Transverse colon (tissue), 4 donors: ENCODE measurements at regions not wholly inside any gene's neighbourhood (a gene's known extent, or its start where the extent isn't known, plus 50 kb on each side); places are given as distances from the start of the nearest gene placed in this dataset.
"Not testable (repeated sequence)": the region's sequence is repeated elsewhere in the genome, so short reads cannot be mapped to it uniquely, and the experiment has no call there.

ENCODE experiments used
- DNase-seq: peaks from one replicate; pipeline ENCODE4 v3.0.0-alpha.2; 2019
- H3K27ac ChIP-seq, 4 donors: fragments of 200-600 bp; sonication (generic); 2 replicates each; pipeline ENCODE4 v1.5.1; 2016 to 2018; ENCODE audit warnings: inconsistent platforms in 4 of 4
- H3K27me3 ChIP-seq: fragments of 200-600 bp; sonication (generic); 2 replicates; pipeline ENCODE4 v1.5.1; 2017; ENCODE audit warnings: inconsistent platforms
- H3K36me3 ChIP-seq, 4 donors: fragments of 200-600 bp; sonication (generic); 2 replicates each; pipeline ENCODE4 v1.5.1; 2017 to 2019; ENCODE audit warnings: inconsistent platforms in 4 of 4
- H3K4me1 ChIP-seq, 4 donors: fragments of 200-600 bp; sonication (generic); 2 replicates each; pipeline ENCODE4 v1.5.1; 2017 to 2020; ENCODE audit warnings: inconsistent platforms in 4 of 4
- H3K4me3 ChIP-seq, 4 donors: fragments of 200-600 bp; sonication (generic); 1 replicate in 1 of 4; 2 replicates in 3 of 4; pipeline versions ENCODE4 v1.5.1 to v1.6.1; 2017 to 2019; ENCODE audit warnings: inconsistent platforms in 4 of 4
- H3K9me3 ChIP-seq, 2 donors: fragments of 200-600 bp; sonication (generic); 2 replicates each; pipeline ENCODE4 v1.5.1; 2017 to 2019; ENCODE audit warnings: inconsistent platforms in 2 of 2
- EP300 ChIP-seq: sonication (generic); formaldehyde crosslinking; IDR thresholded peaks from one replicate; pipeline ENCODE4 v1.6.1; 2017; ENCODE audit warnings: antibody characterized with exemption, low read depth
- POLR2A ChIP-seq: fragments of 450-650 bp; IDR thresholded peaks from one replicate; pipeline ENCODE4 v1.6.1; 2016; ENCODE audit warnings: antibody characterized with exemption, mild to moderate bottlenecking, moderate library complexity
- POLR2AphosphoS5 ChIP-seq, 3 donors: sonication (generic); formaldehyde crosslinking; IDR thresholded peaks; one replicate each; pipeline ENCODE4 v1.6.1; 2016; ENCODE audit warnings: antibody characterized with exemption in 3 of 3
- WGBS, 2 donors: methylation state at CpG; one replicate each; pipeline ENCODE4 v1.1.5; 2018; ENCODE audit warnings: low coverage in 1 of 2; 5-methylcytosine and 5-hydroxymethylcytosine counted together
- in situ Hi-C, 4 donors: fragments of 200-750 bp; cut with MboI; loops; one replicate each; pipeline versions ENCODE4 v1.15.0 to v1.15.1; 2017; ENCODE audit warnings: low sequenced_read_pairs in 3 of 4, low pct_ligation_motif_present in 1 of 4, low pct_unique_long_range_greater_than_20kb in 1 of 4
- intact Hi-C: fragments of 100-400 bp; cut with DNase I; formaldehyde crosslinking; loops from one replicate; pipeline ENCODE4 v1.15.1; 2023; ENCODE audit warnings: low total_unique reads
- TF ChIP-seq, protein P1 (sequence below), 5 experiments: fragments of 200-600 bp in 3 of 5; fragments of 450-650 bp in 2 of 5; sonication (generic) in 3 of 5; IDR thresholded peaks; 1 replicate in 2 of 5; 2 replicates in 3 of 5; pipeline ENCODE4 v1.5.1; 2016 to 2017; ENCODE audit warnings: antibody characterized with exemption in 5 of 5, inconsistent platforms in 3 of 5, mild to moderate bottlenecking in 2 of 5, moderate library complexity in 1 of 5

DNA sequence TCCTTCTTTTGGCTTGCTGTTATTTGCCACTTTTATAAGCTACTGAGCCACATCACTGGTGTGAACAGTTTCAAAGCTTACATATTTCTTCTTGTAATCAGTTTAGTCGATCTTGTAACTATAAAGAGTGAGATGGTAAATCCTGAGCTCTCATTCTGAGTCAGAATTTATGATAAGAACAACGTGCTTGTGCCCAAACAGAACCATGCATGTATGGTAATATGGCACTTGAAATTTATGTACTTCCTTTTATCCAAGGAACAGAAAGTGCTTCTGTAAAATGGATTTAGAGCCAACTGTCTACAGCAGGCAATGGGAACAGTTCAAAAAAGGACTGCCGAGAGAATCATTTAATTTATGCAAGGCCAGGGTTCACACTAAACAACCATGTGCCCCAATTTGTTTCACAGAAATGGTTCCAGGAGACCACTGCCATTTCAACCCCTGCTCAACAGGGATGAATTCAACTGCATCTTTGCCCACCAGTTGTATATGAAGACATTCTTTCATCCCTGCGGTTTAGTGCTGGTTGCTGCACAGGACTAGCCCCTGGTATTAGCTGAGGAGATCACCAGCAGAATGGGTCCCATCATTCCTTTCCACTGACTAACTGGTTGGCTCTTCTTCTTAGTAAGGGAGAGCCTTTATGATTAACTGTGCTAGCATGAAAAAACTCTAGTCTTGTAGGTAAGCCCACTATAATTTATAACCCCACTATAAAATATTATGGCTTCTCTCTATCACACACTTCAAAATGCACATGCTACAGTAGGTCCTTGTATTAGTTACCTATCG, 162.9 kb upstream of the PGRMC2 start:
- H3K36me3 ChIP-seq = no peaks in the 10 kb centered on the region
- DNase-seq = no peak
- peaks cover 0 to 10% (median 0%) of the 10 kb centered on the region in 4 donors for H3K4me1 ChIP-seq
- H3K27ac ChIP-seq = peak overlapping the region; percentile 11 to 51 (median 44)
- no peak overlapping the region for H3K4me3 ChIP-seq
- in situ Hi-C loops (loop anchor here in 1 of 4 donors (25.0 kb wide), 2 partner anchors 112 to 362 kb away; partner anchors contain the start of gene JADE1), intact Hi-C loops (loop anchor here (1.0 to 10.0 kb wide), 4 partner anchors 64 to 412 kb away; no protein-coding TSS in a partner anchor)
- TF ChIP-seq, protein P1, sequence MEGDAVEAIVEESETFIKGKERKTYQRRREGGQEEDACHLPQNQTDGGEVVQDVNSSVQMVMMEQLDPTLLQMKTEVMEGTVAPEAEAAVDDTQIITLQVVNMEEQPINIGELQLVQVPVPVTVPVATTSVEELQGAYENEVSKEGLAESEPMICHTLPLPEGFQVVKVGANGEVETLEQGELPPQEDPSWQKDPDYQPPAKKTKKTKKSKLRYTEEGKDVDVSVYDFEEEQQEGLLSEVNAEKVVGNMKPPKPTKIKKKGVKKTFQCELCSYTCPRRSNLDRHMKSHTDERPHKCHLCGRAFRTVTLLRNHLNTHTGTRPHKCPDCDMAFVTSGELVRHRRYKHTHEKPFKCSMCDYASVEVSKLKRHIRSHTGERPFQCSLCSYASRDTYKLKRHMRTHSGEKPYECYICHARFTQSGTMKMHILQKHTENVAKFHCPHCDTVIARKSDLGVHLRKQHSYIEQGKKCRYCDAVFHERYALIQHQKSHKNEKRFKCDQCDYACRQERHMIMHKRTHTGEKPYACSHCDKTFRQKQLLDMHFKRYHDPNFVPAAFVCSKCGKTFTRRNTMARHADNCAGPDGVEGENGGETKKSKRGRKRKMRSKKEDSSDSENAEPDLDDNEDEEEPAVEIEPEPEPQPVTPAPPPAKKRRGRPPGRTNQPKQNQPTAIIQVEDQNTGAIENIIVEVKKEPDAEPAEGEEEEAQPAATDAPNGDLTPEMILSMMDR (IDR thresholded peaks at IDR 0.05) = no peak
- no peak for TF ChIP-seq POLR2A
- peak in 2 of 3 donors; percentile 51 to 66 for TF ChIP-seq POLR2AphosphoS5 (IDR thresholded peaks at IDR 0.05)
- H3K27me3 ChIP-seq = no peaks in the 10 kb centered on the region
- no peaks in the 10 kb centered on the region for H3K9me3 ChIP-seq
- WGBS, 2 donors = 60 to 61% methylated on average over 2 to 5 of the region's 5 CpGs

DNA sequence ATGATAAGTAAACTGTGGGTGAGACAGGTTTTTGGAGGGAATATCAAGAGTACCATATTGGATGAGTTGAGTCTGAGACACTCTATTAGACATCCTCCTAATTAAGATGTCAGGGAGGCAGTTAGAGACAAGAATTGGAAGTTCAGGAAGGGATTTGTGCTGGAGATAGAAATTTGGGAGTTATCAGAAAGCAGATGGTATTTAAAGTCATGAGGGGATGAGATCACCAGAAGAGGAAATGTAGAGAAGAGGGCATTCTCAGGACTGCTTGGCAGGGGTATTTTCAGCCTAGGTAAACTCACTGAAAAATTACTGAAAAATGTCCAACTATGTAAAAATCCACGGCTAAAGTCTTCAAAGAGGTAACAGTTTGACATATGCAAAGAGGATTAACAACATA, 161.6 kb upstream of the PGRMC2 start:
- DNase-seq = no peak
- WGBS, 2 donors = 63 to 75% methylated on average over 1 of the region's 1 CpG
- no peaks in the 10 kb centered on the region for H3K36me3 ChIP-seq
- H3K4me1 ChIP-seq = peaks cover 0 to 6% (median 0%) of the 10 kb centered on the region in 4 donors
- peaks cover 0 to 6% of the 10 kb centered on the region in 2 donors for H3K9me3 ChIP-seq
- intact Hi-C loops = no loop called here
- TF ChIP-seq, protein P1 (IDR thresholded peaks at IDR 0.05) = no peak
- TF ChIP-seq POLR2AphosphoS5 (IDR thresholded peaks at IDR 0.05) (no peak), EP300 (no peak), POLR2A (no peak)
- H3K4me3 ChIP-seq = no peak overlapping the region
- no peak overlapping the region for H3K27ac ChIP-seq
- H3K27me3 ChIP-seq = no peaks in the 10 kb centered on the region
- in situ Hi-C loops = no loop called here

GRCh38 chr4:128444544-128445302, 157.1 kb upstream of the PGRMC2 start:
- Histone ChIP-seq H3K4me3 (no peak overlapping the region), H3K4me1 (no peaks in the 10 kb centered on the region), H3K27ac (no peak overlapping the region), H3K27me3 (no peaks in the 10 kb centered on the region), H3K36me3 (no peaks in the 10 kb centered on the region), H3K9me3 (peaks cover 10 to 13% of the 10 kb centered on the region in 2 donors)
- in situ Hi-C loops = no loop called here
- WGBS, 2 donors = 92 to 100% methylated on average over 3 of the region's 3 CpGs
- intact Hi-C loops = no loop called here
- DNase-seq = no peak
- no peak for TF ChIP-seq POLR2A
- no peak for TF ChIP-seq EP300
- no peak for TF ChIP-seq POLR2AphosphoS5 (IDR thresholded peaks at IDR 0.05)
- TF ChIP-seq, protein P1 (IDR thresholded peaks at IDR 0.05) = no peak

- WGBS, 2 donors = 94% methylated on average over 4 of the region's 4 CpGs; no CpG with 5 or more reads in 1 of the 2 donors
- Histone ChIP-seq H3K4me3 (no peak overlapping the region), H3K9me3 (peaks cover 10 to 13% of the 10 kb centered on the region in 2 donors), H3K36me3 (no peaks in the 10 kb centered on the region), H3K27ac (no peak overlapping the region), H3K27me3 (no peaks in the 10 kb centered on the region), H3K4me1 (no peaks in the 10 kb centered on the region)
- TF ChIP-seq, protein P1 (IDR thresholded peaks at IDR 0.05) = no peak
- TF ChIP-seq EP300 (no peak), POLR2AphosphoS5 (IDR thresholded peaks at IDR 0.05) (no peak)
- DNase-seq = no peak
- in situ Hi-C loops (no loop called here), intact Hi-C loops (no loop called here)
These were observed 153.3 kb upstream of the PGRMC2 start for GRCh38 chr4:128440923-128441322.

- DNase-seq, H3K4me1 ChIP-seq, intact Hi-C loops, H3K4me3 ChIP-seq, H3K27me3 ChIP-seq, H3K36me3 ChIP-seq, H3K27ac ChIP-seq, in situ Hi-C loops, H3K9me3 ChIP-seq: not testable (repeated sequence)
- 86% methylated on average over 8 of the region's 8 CpGs; no CpG with 5 or more reads in 1 of the 2 donors for WGBS, 2 donors
These were observed 149.4 kb upstream of the PGRMC2 start for GRCh38 chr4:128437023-128437422.

DNA sequence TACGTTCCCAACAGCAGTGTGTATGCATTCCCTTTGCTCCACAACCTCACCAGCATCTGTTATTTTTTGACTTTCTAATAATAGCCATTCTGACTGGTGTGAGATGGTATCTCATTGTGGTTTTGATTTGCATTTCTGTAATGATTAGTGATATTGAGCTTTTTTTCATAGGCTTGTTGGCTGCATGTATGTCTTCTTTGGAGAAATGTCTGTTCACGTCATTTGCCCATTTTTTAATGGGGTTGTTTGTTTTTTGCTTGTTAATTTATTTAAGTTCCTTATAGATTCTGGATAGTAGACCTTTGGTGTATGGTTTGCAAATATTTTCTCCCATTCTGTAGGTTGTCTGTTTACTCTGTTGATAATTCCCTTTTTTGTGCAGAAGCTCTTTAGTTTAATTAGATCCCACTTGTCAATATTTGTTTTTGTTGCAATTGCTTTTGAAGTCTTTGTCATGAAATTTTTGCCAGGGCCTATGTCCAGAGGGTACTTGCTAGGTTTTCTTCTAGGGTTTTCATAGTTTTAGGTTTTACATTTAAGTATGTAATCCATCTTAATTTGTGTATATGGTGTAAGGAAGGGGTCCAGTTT, 141.5 kb upstream of the PGRMC2 start:
- H3K4me3 ChIP-seq, DNase-seq, H3K27me3 ChIP-seq, in situ Hi-C loops, H3K9me3 ChIP-seq, H3K27ac ChIP-seq, H3K36me3 ChIP-seq, intact Hi-C loops, H3K4me1 ChIP-seq: not testable (repeated sequence)
- WGBS, 2 donors = 92 to 93% methylated on average over 2 of the region's 2 CpGs
